ENCODE measurements at regions not wholly inside any gene's neighbourhood (a gene's known extent, or its start where the extent isn't known, plus 50 kb on each side); places are given as distances from the start of the nearest gene placed in this dataset.

DNA sequence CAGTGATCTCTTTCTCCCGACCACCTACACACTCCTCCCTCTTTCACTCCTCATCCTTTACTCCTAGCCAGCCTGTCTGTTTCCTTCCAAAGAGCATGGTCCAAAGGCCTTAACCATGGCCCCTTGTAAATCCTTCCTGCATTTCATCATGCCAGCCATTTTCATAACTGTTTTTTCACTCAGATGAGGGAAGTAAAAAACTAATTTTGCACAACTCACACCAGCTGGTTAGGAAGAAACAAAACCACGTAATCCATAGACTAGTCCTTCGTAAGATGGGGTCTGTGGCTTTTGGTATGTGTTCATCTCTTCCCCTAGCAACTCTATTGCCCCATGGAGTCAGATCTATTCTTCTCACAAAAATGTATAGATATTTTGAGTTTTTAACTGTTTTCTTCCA, 187.8 kb downstream of the SHOX2 start:
- Histone ChIP-seq H3K4me1 (no peaks in the 10 kb centered on the region), H3K27me3 (no peaks in the 10 kb centered on the region), H3K9me3 (no peaks in the 10 kb centered on the region), H3K4me3 (no peak overlapping the region), H3K27ac (replicated peaks in 1 of 4) (no peak overlapping the region), H3K36me3 (no peaks in the 10 kb centered on the region)
- TF ChIP-seq, protein P1, sequence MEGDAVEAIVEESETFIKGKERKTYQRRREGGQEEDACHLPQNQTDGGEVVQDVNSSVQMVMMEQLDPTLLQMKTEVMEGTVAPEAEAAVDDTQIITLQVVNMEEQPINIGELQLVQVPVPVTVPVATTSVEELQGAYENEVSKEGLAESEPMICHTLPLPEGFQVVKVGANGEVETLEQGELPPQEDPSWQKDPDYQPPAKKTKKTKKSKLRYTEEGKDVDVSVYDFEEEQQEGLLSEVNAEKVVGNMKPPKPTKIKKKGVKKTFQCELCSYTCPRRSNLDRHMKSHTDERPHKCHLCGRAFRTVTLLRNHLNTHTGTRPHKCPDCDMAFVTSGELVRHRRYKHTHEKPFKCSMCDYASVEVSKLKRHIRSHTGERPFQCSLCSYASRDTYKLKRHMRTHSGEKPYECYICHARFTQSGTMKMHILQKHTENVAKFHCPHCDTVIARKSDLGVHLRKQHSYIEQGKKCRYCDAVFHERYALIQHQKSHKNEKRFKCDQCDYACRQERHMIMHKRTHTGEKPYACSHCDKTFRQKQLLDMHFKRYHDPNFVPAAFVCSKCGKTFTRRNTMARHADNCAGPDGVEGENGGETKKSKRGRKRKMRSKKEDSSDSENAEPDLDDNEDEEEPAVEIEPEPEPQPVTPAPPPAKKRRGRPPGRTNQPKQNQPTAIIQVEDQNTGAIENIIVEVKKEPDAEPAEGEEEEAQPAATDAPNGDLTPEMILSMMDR (IDR thresholded peaks at IDR 0.05), result no peak
- TF ChIP-seq EP300 (IDR thresholded peaks at IDR 0.05) (no peak), POLR2AphosphoS5 (IDR thresholded peaks at IDR 0.05) (no peak), POLR2A (IDR thresholded peaks at IDR 0.05; ENCODE audit: low read depth) (no peak)
- WGBS, result 79% methylated on average over 3 of the region's 3 CpGs
- intact Hi-C loops (cut with DNase I), result no loop called here
- no peak for DNase-seq (ENCODE audit: extremely low spot score)

DNA sequence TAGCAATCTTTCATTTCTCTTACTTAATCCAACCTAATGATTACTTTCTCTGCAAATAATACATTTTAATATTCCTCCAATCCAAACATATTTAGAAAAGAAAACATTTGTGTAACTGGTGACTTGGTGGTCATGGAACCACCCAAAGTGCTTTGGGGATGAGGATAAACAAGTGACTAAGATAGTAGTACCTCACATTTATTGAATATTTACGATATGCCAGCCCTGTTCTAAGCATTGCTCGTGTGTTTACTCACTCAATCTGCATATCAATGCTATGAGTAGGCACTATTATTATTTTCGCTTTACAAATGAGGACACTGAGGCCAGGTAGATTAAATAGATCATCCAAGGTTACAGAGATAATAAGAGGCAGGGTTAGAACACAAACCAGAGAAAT, 189.5 kb downstream of the SHOX2 start:
- Histone ChIP-seq H3K27me3 (no peaks in the 10 kb centered on the region), H3K9me3 (no peaks in the 10 kb centered on the region), H3K4me1 (no peaks in the 10 kb centered on the region), H3K27ac (replicated peaks in 1 of 4) (no peak overlapping the region), H3K4me3 (no peak overlapping the region), H3K36me3 (no peaks in the 10 kb centered on the region)
- TF ChIP-seq EP300 (IDR thresholded peaks at IDR 0.05) (no peak), POLR2AphosphoS5 (IDR thresholded peaks at IDR 0.05) (no peak), POLR2A (IDR thresholded peaks at IDR 0.05; ENCODE audit: low read depth) (no peak)
- TF ChIP-seq, protein P1 (IDR thresholded peaks at IDR 0.05), result no peak
- no peak for DNase-seq (ENCODE audit: extremely low spot score)
- 89% methylated on average over 3 of the region's 3 CpGs for WGBS
- intact Hi-C loops (cut with DNase I), result no loop called here

DNA sequence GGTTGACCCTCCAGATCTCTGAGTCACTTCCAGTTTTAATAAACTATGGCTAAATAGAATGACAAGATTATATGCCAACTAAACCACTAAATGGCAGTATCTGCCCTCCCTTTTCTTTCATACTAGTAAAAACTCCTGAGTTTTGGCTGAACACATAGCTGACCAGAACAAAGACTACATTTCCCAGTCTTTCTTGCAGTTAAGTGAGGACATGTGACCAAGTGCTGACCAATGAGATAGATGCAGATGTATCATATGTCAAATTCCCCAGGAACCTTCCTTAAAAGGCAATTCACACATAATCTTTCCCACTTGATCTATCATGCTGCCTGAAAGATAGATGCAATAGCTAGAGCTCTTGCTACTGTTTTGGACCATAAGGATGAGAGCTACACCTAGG, 191.3 kb downstream of the SHOX2 start:
- DNase-seq (ENCODE audit: extremely low spot score), result no peak
- TF ChIP-seq POLR2AphosphoS5 (IDR thresholded peaks at IDR 0.05), result no peak
- TF ChIP-seq EP300 (IDR thresholded peaks at IDR 0.05), result no peak
- TF ChIP-seq, protein P1 (IDR thresholded peaks at IDR 0.05), result no peak
- no peak for TF ChIP-seq POLR2A (IDR thresholded peaks at IDR 0.05; ENCODE audit: low read depth)
- intact Hi-C loops (cut with DNase I), result no loop called here
- Histone ChIP-seq H3K4me3 (no peak overlapping the region), H3K4me1 (no peaks in the 10 kb centered on the region), H3K27ac (replicated peaks in 1 of 4) (no peak overlapping the region), H3K27me3 (no peaks in the 10 kb centered on the region), H3K9me3 (no peaks in the 10 kb centered on the region), H3K36me3 (no peaks in the 10 kb centered on the region)

DNA sequence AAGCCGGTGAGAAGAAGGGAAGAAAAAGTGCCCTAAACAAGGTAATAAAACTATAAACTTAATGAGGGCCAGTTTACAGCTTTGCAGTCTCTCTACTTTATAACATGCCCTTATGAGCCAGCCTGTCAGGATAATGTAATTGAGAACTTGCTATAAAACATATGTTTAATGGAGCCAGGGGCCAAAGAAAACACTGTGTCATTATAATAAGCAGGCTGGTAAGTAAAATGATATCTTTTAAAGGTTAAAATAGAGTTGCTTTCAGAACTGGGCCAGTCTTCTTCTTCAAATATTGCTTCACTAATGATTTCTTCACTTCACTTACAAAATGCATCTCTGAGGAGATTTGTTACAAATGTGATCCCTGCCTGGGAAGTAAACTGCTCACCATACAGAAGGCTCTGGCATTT, 192.5 kb downstream of the SHOX2 start:
- Histone ChIP-seq H3K27ac (replicated peaks in 1 of 4) (no peak overlapping the region), H3K27me3 (no peaks in the 10 kb centered on the region), H3K4me3 (no peak overlapping the region), H3K36me3 (no peaks in the 10 kb centered on the region), H3K9me3 (no peaks in the 10 kb centered on the region), H3K4me1 (no peaks in the 10 kb centered on the region)
- no peak for DNase-seq (ENCODE audit: extremely low spot score)
- intact Hi-C loops (cut with DNase I), result no loop called here
- TF ChIP-seq POLR2AphosphoS5 (IDR thresholded peaks at IDR 0.05), result no peak
- 32% methylated on average over 1 of the region's 1 CpG for WGBS

DNA sequence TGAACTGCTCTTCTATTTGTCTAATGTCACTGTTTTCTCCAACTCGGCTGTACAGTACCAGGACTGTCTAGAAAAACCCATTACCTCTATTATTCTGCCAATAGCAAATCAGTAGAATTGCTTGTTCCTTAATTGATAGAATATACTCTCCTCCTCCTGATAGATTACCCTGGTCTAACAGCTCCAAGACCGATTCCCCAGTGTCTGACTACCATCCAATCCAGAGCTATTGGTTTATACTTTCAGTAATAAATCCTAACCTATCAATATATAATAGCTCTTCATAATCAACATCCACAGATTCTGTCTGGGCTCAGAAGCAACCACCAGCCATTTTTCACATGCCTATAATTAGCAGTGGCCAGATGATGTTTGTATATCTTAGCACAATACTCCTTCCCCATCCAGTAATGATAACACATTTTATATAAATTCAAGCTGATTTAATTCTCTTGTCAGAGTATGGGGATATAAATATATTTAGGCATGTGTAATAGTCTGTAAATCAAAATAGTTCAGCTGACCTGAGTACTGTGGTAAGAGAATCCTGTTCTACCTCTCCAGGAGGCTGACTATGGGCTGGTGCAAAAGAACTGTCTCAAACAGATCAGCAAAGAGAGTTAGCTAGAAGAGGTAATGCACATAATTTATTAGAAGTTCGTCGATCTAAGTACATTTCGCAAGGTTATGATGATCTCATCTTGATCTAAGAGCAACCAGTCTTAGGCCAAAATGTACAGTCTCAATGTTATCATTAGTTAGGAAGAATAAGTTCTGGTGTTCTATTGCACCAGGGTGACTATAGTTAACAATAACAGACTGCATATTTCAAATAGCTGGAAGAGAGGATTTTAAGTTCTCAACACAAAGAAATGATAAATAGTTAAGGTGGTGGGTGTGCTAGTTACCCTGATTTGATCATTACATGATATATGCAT, 193.4 kb downstream of the SHOX2 start:
- H3K4me1 ChIP-seq, result no peaks in the 10 kb centered on the region
- WGBS, result 79% methylated on average over 5 of the region's 5 CpGs
- DNase-seq (ENCODE audit: extremely low spot score), result no peak

More for the DNA sequence above, 193.4 kb downstream of the SHOX2 start:
- Histone ChIP-seq H3K9me3 (no peaks in the 10 kb centered on the region), H3K27me3 (no peaks in the 10 kb centered on the region), H3K36me3 (no peaks in the 10 kb centered on the region), H3K27ac (replicated peaks in 1 of 4) (no peak overlapping the region), H3K4me3 (no peak overlapping the region)
- TF ChIP-seq POLR2A (IDR thresholded peaks at IDR 0.05; ENCODE audit: low read depth) (no peak), EP300 (IDR thresholded peaks at IDR 0.05) (no peak), POLR2AphosphoS5 (IDR thresholded peaks at IDR 0.05) (no peak)
- TF ChIP-seq, protein P1 (IDR thresholded peaks at IDR 0.05), result no peak
- intact Hi-C loops (cut with DNase I), result no loop called here
